NCI-H1092 (cell line): ENCODE measurements at regions not wholly inside any gene's neighbourhood (a gene's known extent, or its start where the extent isn't known, plus 50 kb on each side); places are given as distances from the start of the nearest gene placed in this dataset.
A peak's percentile ranks its signal among the peaks of the same experiment; 100 is the strongest.

ENCODE experiments used
- DNase-seq: peaks from one replicate; lab custom pipeline; 2025; lab: John Stamatoyannopoulos, UW

- peak; percentile 80 for DNase-seq
Measured at GRCh38 chr2:208545403-208546042, 138.9 kb downstream of the PTH2R start.

- no peak for DNase-seq
Measured at GRCh38 chr2:208546107-208546506, 139.5 kb downstream of the PTH2R start.

GRCh38 chr2:208546860-208547650, 140.5 kb downstream of the PTH2R start:
- no peak for DNase-seq

- no peak for DNase-seq
Measured at GRCh38 chr2:208548700-208549099, 142.1 kb downstream of the PTH2R start.

GRCh38 chr2:208549546-208550158, 143.1 kb downstream of the PTH2R start:
- DNase-seq: no peak

GRCh38 chr2:208552943-208553342, 146.4 kb downstream of the PTH2R start:
- DNase-seq: no peak

- DNase-seq: peak; percentile 47
Measured at GRCh38 chr2:208556983-208557484, 150.4 kb downstream of the PTH2R start.

GRCh38 chr2:208565690-208566416, 159.3 kb downstream of the PTH2R start:
- no peak for DNase-seq

- DNase-seq: no peak
Measured at GRCh38 chr2:208568203-208568602, 161.6 kb downstream of the PTH2R start.

GRCh38 chr2:208570066-208570465, 163.5 kb downstream of the PTH2R start:
- DNase-seq: no peak

- DNase-seq: no peak
Measured at GRCh38 chr2:208570851-208571763, 164.5 kb downstream of the PTH2R start.

GRCh38 chr2:208571764-208572131, 165.2 kb downstream of the PTH2R start:
- DNase-seq: no peak

- peak; percentile 6 for DNase-seq
Measured at GRCh38 chr2:208573569-208573968, 167.0 kb downstream of the PTH2R start.

- peak; percentile 32 for DNase-seq
Measured at GRCh38 chr2:208579678-208580077, 173.1 kb downstream of the PTH2R start.

GRCh38 chr2:208584378-208584985, 177.9 kb downstream of the PTH2R start:
- peak; percentile 2 for DNase-seq

- no peak for DNase-seq
Measured at GRCh38 chr2:208586516-208586915, 179.9 kb downstream of the PTH2R start.

GRCh38 chr2:208594642-208595385, 188.2 kb downstream of the PTH2R start:
- no peak for DNase-seq

- DNase-seq: no peak
Measured at GRCh38 chr2:208595386-208596275, 189.0 kb downstream of the PTH2R start.

GRCh38 chr2:208607694-208608093, 201.1 kb downstream of the PTH2R start:
- peak; percentile 15 for DNase-seq
